ENCODE measurements at regions not wholly inside any gene's neighbourhood (a gene's known extent, or its start where the extent isn't known, plus 50 kb on each side); places are given as distances from the start of the nearest gene placed in this dataset.
"Not testable (repeated sequence)": the region's sequence is repeated elsewhere in the genome, so short reads cannot be mapped to it uniquely, and the experiment has no call there.

DNA sequence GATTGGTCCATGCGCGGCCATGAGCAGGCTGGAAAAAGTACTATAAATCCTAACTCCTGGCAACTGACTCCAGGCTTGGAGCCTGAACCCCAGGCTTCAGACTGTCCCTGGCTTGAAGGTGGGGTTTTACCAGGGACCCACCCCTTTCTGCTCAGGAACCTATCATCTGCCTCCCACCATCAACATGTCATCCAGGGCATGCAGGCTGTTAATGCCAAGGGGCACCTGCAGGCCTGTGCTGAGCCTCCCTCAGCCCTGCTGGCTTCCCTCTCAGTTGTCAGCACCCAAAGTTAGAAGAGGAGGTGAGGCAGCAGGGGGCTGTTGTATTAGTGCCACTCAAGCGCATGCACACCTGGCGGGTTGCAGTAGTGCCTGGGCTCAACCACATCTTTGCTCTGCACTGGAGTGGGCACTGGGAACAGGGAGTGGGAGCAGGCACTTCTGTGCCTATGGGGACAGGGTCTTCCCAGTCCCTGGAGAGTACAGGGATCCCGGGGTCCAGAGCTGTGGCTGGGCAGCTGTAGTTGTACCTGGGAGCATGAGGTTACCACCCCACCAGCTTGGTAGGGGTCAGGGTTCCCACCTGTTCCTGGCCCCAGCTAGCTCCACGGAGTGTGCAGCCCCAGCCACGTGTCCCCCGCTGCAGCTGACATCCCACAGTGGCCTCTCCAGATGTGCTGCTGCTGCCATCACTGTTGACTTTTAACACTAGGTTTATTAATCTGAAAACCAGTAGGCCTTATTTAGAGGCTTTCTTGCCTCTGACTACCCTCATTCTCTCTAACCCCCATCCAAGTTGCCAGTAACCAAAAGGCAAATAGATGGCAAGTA lies 306.2 kb upstream of the RIOK2 start:
- DNase-seq: no peak

DNA sequence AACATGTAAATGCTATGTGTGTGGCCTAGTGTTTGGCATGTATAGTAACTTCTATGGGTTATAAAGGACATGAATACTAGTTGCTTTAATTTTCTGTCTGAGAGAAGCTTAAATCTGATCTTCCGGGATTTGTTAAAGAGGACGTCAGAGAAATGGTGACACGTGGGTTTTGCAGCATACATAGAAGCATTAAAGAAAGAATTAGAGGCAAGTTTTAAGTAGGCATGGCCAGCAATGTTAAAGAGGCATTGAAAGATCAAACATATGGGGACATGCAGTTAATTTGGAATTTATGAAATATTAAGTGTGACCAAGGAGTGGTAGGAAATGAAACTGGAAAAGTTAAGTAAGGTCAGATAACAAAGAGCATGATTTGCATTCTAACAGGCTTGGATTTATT lies 311.4 kb upstream of the RIOK2 start:
- DNase-seq: no peak

DNA sequence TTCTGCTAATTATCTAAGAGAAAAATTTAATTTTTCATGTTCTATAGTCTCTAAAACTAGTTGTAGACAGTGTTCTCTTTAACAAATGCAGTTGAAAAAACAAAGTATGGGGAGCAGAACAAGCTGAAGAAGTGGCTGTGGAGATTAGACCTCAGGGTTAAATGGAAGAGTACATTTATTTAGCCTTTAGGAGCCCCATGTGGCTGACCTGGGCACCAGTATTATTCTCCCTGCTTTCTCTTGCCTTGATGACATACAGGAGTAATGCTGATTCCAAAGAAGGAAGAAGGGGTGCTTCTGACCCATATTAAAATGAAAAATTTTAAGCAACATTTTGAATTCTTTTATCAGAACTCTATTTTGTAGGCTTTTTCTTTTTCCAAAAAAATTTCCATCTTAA lies 312.3 kb upstream of the RIOK2 start:
- DNase-seq: no peak

DNA sequence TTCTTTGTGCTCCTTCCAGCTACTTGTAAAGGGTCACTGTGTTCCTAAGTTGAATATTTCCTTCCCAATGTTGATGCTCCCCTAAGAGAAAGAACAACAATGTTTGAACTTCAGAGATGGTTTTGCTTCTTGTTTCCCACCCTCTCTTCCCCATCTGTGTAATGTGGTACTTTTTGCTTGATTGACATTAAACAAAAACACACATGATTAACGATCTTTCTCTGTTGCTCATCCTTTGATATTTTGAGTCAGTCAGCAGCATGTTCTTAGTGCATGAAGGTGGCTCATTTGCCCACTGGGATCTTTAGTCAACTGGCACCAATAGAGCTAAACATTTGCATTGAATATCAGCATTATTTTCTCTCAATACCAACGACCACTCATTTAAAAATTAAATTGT lies 313.0 kb upstream of the RIOK2 start:
- DNase-seq: no peak

DNA sequence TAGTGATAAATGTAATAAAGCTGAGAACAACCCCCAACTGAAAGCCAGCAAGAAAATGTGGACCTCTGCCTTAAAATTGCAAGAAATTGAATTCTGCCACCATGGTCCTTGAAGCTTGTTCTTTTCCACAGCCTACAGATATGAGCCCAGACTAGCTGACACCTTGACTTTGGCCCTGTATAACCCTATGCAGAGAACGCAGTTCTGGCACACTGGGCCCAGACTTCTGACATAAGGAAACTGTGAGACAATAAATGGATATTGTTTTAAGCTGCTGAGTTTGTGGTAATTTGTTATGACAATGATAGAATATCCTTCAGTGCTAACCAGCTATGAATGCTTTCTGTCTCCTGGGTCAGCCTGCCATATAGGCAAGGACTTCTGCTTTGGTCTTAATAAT lies 315.6 kb upstream of the RIOK2 start:
- DNase-seq: no peak

DNA sequence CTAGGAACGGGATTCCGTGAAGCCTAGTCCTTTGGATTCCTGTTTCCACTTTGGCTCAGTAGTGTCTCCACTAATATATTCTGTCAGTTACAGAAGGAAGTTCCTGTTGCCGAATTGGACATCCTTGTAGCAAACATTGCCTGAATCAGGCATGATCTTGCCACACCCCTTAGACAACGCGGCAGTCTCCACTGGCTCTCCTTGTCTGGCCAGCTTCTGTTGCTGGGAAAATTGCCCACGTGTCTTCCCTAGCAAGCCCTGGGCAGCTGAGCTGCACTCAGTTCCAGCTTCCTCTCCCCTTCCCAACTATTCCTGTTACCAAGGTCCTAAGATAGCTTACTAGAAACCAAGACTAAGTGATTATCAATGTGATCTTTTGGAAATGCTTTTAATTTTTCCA lies 316.6 kb upstream of the RIOK2 start:
- DNase-seq: no peak

DNA sequence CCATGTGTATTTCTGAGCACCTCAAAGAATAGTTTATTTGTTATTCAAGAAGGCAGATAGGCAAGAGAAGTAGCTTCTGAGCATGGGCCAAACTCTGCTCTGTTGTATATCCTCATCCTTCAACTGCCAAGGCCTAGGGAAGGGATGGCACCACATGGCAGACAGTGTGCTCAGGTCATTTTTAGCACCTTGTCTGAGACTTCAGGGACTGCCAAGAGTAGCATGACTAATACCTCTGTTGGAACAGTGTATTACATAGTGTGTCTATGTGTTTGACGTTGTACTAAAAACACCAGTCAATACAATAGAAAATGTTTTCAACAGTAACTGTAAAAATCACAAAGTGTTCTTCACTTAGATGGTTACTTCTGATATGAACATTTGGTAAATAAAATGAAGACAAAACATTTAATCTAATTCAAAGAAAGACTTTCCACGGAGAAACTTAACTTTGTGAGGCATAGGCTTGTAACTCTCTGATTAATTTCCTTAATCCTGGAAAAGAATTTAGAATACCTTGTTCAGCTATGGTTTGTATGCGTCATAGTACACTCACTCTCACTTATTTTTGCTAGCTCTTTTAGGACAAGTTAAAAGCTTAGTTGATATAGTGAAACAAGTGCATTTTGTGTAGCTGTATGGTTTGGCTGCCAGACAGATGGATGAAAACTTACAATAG lies 318.4 kb upstream of the RIOK2 start:
- no peak for DNase-seq

DNA sequence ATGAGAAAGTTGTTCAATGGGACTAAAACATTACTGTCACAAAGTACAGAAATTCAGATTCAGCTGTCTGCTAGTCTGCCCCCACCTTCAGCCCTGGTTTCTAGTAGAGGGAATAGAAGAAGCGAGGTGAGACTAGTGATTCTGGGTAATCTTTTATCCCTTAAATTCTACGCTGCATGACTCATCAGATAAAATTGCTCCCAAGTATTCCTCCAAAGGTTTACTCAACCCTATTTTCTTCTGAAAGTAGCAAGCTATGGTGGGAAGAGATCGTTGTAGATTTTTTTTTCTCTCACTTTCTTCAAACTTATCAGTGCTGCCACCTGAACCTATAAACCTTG lies 318.9 kb upstream of the RIOK2 start:
- DNase-seq: no peak

DNA sequence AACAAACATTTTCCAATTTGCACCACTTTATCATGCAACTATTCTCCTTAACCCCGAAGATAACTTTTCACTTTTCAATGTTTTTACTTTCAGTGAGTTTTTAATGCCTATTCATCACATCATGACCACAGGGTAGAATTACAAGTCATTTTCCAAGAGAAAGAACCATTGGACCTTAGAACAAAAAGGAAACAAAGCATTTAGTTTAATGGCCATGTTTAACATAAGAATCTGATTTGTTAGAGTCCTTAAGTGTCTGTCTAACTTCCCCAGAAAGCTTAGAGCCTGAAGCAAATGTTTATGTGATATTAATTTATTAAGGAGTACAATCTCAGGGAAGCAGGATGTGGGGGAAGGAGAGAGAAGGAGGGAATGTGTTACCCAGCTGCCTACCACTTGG lies 325.8 kb upstream of the RIOK2 start:
- DNase-seq: no peak

DNA sequence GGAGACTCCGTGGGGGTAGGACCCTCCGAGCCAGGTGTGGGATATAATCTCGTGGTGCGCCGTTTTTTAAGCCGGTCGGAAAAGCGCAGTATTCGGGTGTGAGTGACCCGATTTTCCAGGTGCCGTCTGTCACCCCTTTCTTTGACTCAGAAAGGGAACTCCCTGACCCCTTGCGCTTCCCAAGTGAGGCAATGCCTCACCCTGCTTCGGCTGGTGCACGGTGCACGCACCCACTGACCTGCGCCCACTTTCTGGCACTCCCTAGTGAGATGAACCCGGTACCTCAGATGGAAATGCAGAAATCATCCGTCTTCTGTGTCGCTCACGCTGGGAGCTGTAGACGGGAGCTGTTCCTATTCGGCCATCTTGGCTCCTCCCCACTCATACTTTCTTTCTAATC lies 336.5 kb upstream of the RIOK2 start:
- DNase-seq: not testable (repeated sequence)

DNA sequence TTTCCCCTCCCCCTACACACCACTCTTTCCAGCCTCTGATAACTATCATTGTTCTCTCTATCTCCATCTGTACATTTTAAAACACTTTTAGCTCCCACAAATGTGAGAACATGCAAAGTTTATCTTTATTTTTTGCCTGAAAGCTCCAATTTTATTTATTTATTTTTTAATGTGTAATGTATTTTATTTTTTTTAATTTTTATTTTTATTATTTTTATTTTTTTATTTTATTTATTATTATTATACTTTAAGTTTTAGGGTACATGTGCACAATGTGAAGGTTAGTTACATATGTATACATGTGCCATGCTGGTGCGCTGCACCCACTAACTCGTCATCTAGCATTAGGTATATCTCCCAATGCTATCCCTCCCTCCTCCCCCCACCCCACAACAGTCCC lies 340.3 kb upstream of the RIOK2 start:
- DNase-seq: not testable (repeated sequence)

DNA sequence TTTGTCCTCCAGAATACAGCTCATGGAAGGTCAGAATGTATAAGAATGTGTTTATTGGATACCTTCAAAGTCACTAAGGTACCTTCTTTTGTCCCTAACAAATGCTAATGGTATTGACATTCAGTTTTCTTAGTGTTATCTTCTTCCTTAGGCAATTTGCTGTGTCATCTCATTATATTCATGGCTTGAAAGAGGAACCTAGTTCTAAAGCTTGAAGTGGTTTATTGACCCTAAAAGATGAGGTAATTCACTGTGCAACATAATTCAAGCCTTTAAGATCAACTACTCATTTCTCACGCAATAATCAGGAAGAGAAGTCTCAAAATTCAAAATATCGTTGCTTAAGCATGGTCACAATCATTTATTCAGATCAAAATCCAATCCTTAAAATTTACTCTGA lies 342.7 kb upstream of the RIOK2 start:
- DNase-seq: no peak

DNA sequence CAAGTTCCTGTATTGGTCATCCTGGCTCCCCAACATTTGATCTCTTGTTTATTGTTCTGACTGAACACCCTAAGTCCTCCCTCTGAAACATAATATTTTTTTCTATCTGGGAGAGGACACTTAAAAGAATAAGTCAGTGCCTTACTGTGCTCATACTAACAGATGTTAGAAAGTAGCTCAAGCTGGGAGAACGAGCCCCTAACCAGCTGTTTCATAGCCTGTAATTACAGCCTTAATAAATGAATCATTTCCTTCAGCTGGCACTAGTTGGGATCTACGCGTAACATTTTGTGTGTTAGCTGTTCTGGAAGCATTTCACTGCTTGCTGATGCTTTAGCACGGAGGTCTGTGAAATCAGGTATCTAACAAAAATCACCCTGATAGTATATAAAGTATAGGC lies 345.9 kb upstream of the RIOK2 start:
- DNase-seq: peak; percentile 83 to 95

DNA sequence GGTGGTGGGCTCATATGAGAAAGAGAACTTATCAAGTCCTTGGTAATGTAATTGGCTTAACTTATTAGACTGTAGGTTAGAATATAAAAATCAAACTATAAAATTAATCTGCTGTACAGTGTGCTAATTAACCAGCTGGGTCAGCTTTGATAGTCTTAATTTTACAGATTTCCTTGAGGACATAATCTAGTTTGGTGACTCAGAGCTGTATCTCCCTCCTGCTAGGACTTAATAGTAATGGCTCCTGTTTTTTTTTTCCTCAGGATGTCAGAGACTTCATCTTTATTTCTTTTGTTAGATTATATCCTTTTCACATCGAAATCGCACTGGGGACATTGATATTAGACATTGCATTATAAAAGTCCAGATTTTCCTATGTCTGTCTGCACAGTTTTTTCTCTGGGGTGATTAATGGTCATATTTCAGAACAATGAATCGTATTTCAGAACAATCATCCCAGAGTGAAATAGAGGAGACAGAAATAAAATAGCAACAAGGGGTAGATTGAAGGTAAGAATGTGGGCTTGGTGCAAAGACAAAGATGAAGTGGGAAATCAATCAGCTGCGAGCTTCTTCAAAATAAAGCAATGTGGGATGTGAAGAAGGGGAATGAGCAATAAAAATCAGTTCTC lies 346.4 kb upstream of the RIOK2 start:
- DNase-seq: peak; percentile 43 to 70

DNA sequence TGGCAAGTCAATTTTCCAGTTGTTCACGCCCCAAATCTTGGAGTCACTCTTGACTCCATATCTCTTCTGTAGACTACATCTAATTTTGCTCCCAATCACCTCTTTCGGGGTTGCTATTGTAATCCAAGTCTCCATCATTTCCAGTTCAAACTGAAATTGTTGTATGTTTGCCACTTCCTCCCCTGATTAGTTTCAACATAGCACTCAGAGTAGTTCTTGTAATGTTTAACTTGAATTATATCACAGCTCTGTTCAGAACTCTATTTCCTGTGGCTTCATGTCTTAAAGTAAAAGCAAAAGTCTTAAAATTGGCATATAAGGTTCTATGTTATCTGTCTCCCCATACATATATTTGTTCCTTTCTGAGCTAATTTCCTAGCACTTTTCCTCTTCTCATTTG lies 348.5 kb upstream of the RIOK2 start:
- no peak for DNase-seq

DNA sequence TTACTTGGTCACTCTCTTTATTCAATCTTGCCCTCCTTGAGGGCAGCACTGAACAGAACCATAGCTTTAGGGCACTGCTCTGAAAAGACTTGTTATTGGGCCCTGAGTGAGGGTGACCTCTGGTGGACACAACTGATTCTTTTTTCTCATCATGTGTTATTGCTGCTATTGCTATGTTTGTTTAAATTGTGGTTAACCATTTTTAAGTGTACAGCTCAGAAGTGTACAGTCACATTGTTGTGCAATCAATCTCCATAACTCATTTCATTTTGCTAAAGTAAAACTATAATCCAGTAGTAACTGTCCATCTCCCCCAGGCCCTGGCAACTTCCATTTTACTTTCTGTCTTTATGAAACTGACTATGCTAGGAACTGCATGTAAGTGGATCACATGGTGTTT lies 351.1 kb upstream of the RIOK2 start:
- DNase-seq: peak in 1 of 2 experiments; percentile 48

DNA sequence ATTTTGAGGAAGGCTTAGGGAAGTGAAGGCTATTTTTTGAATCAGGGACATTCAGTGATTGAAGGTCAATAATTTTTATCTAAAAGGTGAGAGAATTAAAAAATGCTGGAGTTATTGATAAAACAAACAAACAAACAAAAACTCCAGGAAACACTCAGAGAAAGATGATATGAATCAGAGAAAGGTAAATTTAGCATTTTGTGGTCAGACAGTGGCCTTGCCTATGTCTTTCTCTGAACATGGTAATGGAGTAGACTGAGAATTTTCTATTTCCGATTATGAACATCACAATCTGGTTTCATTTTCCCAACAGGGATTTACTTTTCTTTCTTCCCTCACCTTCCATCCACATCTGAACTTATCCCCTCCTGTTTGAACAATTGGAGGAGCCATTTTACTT lies 353.6 kb upstream of the RIOK2 start:
- no peak for DNase-seq

DNA sequence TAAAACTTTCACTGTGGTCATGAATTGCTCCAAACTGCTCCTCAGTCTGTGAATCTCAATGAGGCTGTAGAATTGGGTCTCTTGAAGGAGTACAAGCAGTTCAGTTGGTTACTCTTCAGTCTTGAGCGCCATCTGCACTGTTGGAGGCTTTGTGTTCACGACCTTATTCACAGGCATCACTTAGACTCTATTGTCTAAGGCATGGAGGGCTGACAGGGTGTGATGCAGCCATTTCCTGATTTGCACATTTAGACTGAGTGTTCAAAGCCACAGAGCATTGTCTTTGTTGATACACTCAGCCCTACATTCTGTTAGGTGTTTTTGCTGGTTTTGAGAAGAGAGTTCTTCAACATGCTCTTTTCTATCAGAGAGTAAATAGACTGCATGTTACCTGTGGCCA lies 355.9 kb upstream of the RIOK2 start:
- DNase-seq: no peak

DNA sequence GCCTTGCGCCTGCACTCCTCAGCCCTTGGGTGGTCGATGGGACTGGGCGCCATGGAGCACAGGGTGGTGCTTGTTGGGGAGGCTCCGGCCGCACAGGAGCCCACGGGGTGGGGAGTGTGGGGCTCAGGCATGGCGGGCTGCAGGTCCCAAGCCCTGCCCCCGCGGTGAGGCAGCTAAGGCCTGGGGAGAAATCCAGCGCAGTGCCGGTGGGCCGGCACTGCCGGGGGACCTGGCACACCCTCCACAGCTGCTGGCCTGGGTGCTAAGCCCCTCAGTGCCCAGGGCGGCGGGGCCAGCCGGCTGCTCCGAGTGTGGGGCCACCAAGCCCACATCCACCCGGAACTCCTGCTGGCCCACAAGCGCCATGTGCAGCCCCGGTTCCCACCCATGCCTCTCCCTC lies 358.8 kb upstream of the RIOK2 start:
- DNase-seq: no peak

DNA sequence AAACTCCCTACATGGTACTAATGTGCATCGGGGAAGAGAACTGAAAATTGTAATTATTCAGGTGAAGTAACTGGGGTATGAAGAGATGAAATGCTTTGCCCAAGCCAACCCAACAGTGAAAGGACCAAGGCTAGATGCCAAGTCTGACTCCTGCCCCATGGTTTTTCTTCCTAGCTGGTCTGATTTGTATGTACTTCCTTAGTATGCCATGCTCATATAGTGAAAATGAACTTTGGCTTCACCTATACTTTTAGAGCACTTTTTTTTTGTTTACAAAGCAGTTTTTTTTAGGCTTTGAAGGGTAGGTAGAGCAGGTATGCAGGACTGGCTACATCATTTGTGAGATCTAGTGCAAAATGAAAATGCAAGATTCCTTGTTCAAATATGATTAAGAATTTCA lies 359.4 kb upstream of the RIOK2 start:
- no peak for DNase-seq

DNA sequence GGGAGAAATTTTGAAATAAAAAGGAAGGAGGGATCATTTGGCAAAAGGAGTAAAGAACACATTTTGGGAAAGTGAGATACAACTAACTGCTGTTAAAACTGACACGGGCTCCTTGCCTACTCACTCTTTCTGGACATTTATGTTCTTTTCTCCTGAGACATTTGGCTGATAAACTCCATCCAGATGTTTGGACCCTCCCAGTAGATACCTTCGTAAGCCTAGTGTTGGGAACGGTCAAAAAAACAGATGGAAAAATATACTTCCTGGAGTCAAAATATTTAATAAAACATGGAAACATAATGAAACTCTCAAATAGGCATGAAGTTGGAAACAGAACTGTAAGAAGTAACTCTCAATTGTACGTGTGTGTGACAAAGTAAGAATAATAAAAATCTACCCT lies 360.1 kb upstream of the RIOK2 start:
- DNase-seq: no peak

DNA sequence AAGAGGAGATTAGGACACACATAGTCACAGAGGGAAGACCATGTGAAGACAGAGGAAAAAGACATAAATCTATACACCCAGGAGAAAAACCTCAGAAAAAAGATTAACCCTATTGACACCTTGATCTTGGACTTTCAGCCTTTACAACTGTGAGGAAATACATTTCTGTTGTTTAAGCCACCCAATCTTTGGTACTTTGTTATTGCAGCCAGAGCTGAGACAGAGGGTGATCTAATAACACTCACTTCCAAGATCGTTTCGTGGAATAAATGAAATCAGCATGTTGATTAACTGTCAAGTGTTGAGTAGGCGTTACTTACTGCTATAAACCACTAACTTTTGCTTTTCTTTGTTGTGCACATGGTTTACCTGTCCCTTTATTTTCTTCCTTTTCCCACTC lies 361.2 kb upstream of the RIOK2 start:
- DNase-seq: no peak

DNA sequence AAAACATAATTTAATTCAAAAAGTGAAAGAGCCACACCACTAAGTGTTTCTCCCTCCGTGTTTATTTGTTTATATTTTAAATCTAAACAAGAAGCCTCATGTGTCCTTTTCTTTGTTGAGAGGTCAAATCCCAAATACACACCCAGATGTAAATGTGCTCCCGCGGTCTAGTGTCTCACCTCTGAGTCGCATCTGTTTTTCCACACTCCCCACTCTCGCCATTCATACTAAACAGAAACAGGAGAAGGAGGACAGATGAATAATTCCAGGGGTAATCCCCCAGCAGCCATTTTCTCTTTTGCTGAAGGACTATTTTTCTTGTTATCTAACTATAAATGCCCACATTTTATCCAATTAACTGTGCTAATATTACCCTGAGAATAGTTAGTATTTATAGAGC lies 361.6 kb upstream of the RIOK2 start:
- no peak for DNase-seq

DNA sequence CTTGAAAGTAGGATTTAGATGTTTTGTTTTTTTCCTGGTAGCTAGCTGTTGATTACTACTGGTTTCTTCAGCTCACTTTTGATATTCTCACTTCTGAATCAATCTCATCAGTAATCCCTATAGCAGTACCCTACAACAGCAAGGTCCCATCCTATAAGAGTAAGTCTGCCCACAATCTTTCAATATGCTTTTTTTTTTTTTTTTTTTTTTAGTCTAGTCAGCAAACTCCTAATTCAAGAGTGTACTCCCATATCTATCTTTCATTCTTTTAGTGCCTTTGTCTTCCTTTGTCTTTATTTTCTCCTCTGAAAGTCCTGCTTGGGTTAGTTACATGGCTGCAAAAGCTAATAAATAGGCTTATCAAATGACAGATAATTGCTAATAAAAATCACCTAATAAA lies 362.4 kb upstream of the RIOK2 start:
- DNase-seq: no peak
